T-helper 1 cell (primary cell): ENCODE measurements at regions not wholly inside any gene's neighbourhood (a gene's known extent, or its start where the extent isn't known, plus 50 kb on each side); places are given as distances from the start of the nearest gene placed in this dataset.
A peak's percentile ranks its signal among the peaks of the same experiment; 100 is the strongest.
"Not testable (repeated sequence)": the region's sequence is repeated elsewhere in the genome, so short reads cannot be mapped to it uniquely, and the experiment has no call there.

Experiments used
- DNase-seq, 5 donors: peaks; one replicate each; pipeline ENCODE4 v3.0.0-alpha.2; 2012 to 2020

DNA sequence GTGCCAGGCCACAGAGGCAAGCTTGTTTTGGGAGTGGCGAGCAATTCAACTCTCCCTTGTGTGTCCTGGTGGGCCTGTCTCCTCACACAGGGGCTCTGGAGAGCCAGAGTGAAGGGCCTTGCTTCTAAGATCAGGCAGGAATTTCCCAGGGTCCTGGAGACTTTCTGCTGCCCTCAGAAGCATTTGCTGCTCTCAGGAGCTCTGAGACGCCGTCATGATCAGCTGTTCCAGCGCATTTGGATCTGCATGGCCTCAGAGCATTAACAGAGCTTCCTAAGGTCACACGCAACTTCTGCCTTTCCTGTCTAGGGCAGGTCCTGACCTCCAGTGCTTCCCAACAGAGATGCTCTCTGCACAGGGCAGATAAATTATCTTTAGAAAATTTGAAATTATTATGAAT, 52.2 kb upstream of the C10orf90 start:
- no peak for DNase-seq

DNA sequence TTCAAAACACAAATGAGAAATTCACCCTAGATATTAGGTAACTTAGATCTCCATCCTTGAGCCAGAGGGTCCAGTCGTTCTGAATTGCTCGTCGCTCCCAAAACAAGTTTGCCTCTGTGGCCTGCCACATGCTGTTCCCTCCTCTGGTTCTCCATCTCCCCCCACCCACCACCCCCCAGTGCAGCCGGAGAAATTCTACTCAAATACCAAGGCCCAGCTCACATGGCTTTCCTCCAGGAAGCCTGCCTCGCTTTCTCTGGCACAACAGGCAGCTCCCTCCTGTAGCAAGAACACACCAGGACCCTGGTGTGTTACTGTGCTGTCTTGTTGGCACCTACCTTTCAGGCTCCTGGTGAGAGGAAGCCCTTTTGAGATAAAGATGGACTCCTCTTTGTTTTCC, 52.7 kb upstream of the C10orf90 start:
- no peak for DNase-seq

DNA sequence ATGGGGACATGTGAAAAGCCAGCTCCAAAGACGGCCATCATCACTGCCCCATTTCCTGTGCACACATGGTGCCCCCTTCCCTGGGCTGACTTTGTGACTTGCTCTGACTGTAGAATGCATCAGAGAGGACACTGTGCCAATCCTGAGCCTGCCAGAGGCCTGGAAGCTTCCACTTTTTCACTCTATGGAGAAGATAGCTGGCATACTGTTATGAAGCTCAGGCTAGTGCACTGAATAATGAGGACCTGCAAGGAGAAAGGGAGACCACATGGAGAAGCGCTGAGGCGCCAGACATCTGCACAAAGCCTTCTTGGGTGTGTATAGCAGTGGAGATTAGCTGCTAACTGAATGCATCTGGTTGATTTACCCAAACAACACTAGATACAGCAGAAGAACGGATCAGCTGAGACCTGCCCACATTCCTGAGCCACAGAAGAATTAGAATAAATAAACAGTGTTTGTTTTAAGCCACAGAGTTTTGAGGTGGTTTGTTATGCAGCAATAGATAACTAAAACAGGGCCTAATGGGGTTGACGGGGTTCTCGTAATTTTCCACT, 58.9 kb upstream of the C10orf90 start:
- no peak for DNase-seq

DNA sequence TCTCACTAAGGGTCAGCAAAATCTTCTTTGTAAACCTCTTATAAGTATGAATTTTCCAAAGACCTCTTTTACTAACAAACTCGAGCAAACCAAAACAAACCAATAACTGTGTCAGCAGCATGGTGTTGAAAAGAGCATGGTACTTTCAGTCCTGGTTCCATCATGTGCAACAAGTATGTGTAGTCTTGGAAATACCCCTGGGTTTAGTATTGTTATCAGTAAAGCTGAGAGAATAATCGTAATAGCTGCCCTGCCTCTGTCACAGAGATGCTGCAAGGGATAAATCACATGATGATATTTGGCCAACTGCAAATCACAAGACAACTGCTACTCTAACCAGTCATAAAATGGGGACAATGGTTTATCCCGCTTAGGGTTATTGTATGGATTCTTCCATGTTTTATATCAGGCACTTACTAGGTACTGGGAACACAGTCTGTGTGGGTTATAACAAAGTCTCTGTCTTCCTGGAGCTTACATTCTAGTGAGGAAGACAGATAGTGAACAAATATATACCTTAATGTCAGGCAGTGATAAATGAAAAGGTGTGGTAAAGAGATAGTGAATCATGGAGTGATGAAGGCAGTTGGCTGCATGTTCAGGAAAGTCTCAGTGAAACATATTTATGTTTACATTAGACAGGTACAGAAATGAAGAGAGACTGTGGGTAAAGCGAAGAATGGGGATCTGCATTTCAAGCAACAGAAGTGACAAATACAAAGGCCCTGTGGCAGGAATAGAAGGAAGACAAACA, 60.5 kb upstream of the C10orf90 start:
- DNase-seq: no peak

DNA sequence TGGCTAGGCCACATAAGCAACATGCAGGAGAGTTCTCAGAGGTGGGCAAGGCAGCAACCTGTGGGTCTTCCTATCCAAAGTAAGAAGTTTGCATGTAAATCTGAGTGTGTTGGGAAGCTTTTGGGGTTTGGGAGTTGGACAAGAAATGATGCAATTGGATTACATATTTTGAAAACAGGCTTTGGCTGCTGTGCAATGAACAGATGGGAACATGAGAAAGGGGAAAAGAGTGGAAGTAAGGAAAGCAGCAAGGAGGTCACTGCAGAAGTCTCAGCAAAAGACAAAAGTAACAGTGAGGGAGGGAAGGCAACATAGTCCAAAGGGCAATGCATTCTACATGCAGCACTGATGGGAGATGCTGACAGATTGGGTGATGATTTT, 61.1 kb upstream of the C10orf90 start:
- DNase-seq: no peak

DNA sequence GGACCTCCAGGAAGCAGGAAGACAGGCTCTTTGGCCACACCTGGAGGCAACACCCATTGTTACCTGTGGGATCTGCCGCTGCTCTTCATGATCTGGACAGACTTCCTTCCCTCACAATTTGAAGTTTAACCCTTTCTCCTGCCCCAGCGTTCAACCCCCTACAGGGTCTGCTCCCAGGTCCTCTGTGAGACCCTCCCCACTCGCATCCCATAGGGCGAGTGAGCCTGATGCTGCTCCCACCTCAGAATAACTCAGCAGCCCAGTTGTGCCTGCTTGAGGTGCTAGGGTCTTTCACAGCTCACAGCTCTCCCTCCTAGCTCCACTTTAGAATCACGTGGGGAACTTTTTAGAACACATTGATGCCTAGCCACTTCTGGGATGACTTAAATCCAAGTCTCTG, 61.8 kb upstream of the C10orf90 start:
- DNase-seq: no peak

DNA sequence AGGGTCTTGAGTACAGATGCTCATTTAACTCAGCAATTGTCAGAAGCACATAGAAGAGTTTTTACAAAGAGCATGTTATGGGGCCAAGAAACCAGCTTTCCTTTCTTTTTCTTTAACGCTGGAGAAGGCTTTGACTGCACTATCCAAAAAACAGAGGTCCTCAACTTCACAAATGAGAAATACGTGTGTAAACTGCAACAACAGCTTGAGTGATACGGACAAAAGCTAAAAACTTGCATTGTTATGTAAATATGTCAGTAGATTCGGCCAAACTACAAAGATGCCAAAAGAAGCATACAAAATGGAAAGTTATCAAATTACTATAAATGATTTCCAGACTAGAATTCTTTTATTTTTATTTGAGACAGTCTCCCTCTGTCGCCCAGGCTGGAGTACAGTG, 62.4 kb upstream of the C10orf90 start:
- DNase-seq: no peak

DNA sequence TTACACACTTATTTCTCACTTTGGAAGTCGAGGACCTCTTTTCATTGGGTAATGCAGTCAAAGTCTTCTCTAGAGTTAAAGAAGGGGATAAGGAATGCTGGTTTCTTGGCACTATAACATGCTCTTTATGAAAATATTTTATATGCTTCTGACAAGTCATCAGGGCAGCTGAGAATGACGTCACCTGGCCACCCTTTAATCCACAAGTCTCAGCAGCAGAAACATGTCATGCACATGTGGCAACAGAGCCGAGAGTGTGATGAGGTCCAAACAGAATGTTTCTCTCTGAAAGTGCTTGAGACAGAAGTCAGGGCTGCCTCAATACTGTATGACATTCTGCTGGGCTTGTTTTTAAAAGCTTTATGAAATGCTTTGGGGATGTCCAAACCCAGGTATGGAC, 63.5 kb upstream of the C10orf90 start:
- no peak for DNase-seq

DNA sequence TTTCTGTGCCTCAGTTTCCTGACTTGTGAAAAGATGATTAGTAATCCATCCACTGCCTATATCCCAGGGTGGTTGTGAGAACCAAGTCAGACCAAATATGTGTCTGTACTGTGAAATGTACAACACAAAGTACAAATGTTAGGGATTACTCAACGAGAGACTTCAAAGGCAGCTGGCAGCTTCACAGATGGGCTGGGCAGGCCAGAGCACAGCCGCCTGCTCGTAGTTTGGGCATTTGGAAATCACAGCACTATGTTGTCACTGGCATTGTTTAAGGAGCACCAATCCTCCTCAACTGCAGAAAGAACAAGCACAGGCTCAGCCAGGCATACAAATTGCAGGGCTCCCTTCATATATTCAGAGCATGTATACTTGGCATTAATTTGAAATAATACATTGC, 64.5 kb upstream of the C10orf90 start:
- DNase-seq: no peak

DNA sequence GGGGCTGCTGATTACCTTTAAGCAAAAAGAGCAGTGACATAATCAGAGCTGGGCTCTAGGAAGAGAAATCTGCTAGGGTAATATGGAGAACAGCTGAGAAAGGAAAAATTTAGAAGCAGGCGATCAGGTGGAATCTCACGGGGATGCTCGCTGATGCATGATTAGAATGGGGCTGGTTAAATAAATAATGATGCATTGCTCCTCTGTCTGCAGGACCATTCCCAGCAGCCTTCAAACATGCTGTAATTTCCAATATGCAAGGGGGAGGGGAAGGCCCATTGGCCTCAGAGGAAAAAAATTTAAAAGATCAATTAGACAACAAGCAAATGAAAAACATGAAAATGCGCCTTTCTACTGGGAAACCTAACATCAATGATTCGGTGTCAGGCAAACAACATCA, 65.6 kb upstream of the C10orf90 start:
- no peak for DNase-seq

DNA sequence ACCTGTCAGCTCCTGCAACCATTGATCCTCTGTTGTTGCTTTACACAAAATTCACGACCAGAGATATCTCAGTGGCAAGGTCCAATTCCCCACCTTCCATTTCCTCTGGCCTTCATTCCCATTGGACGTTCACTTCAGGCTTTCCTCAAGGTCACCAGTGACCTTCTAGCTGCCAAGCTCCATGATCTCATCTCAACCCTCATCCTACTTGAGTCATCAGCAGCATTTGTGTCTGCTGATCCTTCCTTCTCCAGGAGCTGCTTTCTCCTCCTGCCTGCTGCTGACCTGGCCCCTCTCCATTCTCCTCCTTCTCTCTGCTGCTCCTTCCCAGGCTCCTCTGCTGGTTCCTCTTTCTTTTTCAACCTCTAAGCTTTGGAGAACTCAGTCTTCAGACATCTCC, 66.2 kb upstream of the C10orf90 start:
- DNase-seq: no peak

DNA sequence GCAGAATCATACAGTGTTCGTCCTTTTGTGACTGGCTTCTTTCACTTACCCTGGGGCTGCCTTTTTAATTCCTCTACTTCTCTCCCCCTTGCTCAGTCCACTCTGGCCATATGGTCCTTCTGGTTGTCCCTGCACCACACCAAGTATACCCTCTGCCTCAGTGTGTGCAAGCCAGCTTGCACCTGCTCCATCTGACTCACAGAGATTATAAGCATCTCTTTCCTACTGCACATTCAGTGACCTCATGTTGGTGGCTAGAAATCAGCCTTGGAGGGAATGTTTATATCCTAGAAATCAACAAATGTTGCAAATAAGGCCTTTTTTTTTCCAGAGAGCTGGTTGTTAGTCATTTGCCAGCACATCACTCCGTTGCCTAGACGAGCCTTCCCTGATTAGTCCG, 67.5 kb upstream of the C10orf90 start:
- no peak for DNase-seq

DNA sequence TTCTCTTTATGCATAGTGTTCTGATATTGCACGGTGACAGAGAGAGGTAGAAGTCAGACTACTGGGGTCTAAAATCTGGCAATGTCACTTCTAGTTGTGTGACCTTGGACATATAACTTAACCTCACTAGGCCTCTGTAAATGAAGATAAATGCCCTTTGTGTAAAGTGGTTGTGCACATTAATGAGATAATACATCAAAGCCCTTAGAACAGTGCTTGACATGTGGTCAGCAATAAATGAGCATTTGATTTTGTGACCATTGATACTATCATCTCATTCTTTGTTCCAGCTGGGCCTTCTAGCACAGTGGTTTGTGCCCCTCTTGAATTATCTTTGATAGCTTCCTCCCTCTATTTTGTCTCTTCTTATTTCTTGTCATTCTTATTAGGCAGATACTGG, 74.1 kb upstream of the C10orf90 start:
- no peak for DNase-seq

DNA sequence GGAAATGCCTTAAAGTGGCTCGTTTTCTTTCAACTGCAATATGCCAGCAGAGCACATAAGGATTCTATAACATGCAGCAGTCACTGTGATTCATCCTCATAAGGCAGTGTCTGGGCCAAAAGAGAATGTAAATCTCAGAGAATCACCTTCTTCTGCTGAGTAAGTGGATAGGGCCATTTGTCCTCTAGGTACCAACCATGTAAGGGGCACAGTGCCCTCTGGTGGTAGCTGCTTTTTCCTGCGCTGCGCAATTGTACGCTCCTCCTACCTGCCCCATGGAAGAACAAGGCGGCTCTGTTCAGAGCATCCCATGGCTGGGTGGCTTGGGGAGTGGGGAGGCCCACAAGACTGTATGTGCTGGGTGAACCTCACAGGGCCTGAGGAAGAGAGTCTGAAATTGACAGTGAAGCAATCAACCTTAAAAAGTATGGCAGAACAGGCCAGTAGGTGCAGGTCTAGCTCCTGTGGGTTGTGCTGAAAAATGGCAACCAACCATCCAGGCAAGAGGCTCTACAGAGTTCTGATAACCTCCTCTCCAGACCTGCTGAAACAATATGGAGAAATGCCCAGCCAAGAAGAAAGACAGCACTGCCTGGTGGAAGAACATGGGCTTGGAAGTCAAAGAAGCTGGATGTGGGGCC, 78.6 kb upstream of the C10orf90 start:
- peak in 2 of 5 donors; percentile 14 to 30 for DNase-seq

DNA sequence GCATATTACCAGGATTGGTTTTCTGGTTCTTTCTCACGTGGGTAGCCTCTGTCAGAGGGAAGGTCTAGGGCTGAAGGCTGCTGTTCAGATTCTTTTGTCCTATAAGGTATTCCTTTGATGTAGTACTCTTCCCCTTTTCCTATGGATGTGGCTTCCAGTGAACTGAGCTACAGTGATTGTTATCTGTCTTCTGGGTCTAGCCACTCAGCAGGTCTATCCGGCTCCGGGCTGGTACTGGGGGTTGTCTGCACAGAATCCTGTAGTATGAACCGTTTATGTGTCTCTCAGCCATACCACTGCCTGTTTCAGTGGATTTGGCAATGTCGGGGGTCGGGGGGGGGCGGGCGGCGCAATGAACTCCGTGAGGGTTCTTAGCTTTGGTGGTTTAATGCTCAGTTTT, 84.5 kb upstream of the C10orf90 start:
- DNase-seq: no peak

DNA sequence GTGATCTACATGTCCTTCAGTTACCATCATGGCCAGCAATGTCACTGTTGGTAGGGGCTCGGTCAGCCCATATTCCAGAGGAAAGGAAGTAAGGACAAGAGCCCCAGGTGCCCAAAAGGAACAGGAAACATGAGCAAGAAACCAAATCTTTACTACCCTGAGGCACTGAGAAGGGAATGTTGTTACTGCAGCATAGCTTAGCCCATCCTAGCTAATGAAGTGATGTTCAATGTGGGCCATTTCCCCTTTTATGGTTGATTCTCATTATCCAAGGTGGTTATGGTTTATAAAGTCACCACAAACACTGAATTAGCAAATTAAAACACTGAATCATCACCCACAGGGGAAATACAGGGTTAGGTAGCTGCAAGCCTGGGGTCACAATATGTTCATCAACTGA, 88.4 kb upstream of the C10orf90 start:
- no peak for DNase-seq

DNA sequence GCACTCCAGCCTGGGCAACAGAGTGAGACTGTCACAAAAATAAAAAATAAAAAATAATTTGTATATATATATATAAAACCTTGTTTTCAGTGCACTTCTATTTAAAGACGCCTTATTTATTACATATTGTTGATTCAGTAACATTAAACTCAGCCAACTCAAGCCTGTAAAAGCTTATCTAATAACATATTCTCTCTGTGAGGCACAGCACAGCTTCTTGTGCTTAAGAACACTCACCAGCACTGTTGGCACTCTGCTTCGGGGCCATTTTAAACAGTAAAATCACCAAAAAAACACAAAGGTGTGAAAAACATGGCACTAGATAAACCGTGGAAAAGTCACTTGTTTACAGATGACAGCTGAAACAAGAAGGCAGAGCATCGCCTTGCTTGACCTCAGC, 89.0 kb upstream of the C10orf90 start:
- no peak for DNase-seq

DNA sequence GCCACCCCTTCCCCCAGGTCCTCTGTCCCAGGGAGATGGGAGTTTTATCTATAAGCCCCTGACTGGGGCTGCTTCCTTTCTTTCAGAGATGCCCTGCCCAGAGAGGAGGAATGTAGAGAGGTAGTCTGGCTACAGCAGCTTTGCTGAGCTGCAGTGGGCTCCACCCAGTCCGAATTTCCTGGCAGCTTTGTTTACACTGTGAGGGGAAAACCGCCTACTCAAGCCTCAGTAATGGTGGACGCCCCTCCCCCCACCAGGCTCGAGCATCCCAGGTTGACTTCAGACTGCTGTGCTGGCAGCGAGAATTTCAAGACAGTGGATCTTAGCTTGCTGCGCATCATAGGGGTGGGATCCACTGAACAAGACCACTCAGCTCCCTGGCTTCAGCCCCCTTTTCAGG, 96.2 kb upstream of the C10orf90 start:
- not testable (repeated sequence) for DNase-seq

DNA sequence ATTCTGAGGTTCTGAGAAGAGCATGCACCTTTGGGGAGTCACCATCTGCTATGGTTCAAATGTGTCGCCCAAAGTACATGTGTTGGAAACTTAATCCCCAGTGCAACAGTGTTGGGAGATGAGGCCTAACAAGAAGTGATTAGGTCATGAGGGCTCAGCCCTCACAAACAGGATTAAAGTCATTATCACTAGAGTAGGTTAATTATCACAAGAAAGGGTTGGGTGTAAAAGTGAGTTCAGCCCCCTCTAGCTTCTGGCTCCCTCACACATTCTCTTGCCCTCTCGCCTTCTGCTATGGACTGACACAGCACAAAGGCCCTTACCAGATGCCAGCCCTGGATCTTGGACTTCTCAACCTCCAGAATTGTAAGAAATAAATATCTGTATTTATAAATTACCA, 100.3 kb upstream of the C10orf90 start:
- no peak for DNase-seq

DNA sequence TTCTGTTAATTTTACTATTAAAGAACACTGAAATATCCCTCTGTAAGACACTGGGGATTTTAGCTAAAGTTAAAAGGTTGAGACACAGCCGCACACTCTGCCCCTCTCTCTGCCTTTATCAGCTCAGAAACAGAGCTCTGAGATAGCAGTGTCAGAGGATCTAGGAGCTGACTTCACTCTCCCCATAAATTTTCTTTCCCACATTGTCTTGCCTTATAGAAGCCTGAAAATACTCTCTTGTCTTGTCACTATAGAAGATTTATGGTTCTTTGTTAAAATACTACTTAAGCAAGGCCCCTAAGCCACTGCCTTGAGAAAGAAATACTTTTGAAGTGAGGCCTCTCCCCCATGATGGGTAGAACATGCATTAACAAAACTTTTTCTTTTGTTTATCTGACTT, 105.7 kb upstream of the C10orf90 start:
- DNase-seq: no peak

DNA sequence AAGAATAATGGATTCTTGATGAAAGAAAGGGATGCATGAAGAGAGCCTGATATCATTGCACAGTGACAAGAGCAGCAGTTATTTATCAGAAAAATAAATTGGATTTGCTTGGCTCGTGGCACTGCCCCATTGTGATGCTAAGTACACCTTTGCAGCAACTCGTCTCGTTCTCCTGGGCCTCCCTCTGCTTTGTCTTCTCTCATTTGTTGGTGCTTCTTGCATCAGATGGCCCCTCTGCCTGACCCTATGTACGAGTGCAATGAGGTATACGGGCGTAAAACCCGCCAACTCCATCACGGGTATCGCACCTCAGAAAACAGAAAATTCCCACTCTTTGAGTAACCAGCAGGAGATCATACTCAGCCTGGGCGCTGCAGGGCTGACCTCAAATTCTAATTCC, 107.2 kb upstream of the C10orf90 start:
- DNase-seq: no peak

DNA sequence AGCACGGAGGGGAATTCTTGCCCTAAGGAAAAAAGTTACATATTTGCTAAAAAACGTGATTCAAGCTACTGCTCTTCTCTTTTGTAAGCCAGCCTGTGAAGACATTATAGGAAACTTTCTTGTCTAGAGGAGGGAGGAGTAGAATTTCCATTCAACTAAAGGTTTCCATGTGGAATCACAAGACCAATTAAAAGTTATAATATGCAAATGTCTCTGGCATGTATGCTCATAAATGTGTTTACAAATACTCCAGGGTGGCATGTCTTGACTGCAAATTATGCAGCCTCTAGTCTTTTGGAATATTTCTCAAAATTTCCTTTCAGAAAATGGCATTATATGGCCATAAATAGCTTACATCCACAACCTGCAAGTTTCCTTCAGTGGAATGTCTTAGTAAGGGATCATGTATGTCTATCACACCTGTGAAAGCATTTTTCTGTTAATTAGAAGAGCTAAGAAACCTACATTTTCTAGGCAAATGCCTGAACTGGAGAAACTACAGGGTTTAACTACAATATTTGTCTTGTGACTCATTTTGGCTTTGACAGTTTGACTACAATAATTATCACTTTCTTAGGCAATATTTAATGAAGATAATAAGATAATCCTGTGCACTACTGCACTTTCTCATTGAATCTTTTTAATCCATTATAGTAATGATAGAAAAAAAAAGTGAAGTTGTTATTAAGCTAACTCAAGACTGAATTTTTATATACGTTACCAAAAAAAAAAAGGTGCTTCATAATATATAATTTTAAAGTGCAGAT, 111.1 kb upstream of the C10orf90 start:
- DNase-seq: no peak

DNA sequence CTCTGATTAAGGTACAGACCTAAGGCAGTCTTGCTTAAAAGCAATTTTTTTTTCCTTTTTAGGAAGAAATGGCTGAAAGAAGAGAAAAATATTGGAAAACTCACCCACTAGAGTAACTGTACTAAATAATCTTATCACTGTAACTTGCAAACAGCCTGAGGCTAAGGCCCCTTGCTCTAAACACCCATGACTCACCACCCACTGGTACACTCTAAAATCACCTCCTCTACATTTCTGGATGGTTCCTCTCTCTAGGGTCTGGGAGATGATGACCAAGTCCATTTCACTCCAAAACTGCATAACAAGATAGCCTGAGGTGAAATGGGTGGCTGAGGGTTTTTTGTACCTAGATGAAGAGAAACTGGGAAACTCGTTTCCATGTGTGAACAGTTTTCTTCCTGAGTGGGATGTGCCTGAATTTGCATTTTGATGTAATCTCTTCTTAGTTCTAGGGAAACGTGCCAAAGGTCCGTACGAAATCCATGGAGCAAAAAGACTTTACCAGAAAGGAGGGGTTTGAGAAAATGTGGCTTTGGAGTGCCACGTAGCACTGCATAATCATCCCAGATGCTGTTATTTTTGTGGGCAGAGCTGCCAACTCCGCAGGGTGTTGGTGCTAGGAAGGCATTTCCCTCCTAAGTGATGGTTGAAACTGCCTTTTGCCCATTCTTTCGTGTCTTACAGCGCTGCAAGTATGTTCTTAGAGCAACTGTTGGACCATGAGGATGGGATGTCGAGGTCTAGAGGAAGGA, 113.5 kb upstream of the C10orf90 start:
- DNase-seq: no peak
